LNCaP clone FGC (cell line): ENCODE measurements at regions not wholly inside any gene's neighbourhood (a gene's known extent, or its start where the extent isn't known, plus 50 kb on each side); places are given as distances from the start of the nearest gene placed in this dataset.
"Not testable (repeated sequence)": the region's sequence is repeated elsewhere in the genome, so short reads cannot be mapped to it uniquely, and the experiment has no call there.

ENCODE experiments used
- DNase-seq: peaks from one replicate; pipeline ENCODE4 v3.0.0-alpha.2; 2011; ENCODE audit warnings: low read depth
- H3K4me3 ChIP-seq: 2 replicates; pipeline ENCODE4 v1.5.1; 2011; ENCODE audit warnings: mild to moderate bottlenecking, low read depth, low read length, control low read depth
- TF ChIP-seq, protein P1 (sequence below): IDR thresholded peaks from 2 replicates; pipeline ENCODE4 v1.5.1; 2012; ENCODE audit warnings: mild to moderate bottlenecking; ENCODE audit not compliant: control insufficient read depth, insufficient read depth; ENCODE audit errors: extremely low read depth

- H3K4me3 ChIP-seq: no peak overlapping the region
- no peak for DNase-seq
- TF ChIP-seq, protein P1, sequence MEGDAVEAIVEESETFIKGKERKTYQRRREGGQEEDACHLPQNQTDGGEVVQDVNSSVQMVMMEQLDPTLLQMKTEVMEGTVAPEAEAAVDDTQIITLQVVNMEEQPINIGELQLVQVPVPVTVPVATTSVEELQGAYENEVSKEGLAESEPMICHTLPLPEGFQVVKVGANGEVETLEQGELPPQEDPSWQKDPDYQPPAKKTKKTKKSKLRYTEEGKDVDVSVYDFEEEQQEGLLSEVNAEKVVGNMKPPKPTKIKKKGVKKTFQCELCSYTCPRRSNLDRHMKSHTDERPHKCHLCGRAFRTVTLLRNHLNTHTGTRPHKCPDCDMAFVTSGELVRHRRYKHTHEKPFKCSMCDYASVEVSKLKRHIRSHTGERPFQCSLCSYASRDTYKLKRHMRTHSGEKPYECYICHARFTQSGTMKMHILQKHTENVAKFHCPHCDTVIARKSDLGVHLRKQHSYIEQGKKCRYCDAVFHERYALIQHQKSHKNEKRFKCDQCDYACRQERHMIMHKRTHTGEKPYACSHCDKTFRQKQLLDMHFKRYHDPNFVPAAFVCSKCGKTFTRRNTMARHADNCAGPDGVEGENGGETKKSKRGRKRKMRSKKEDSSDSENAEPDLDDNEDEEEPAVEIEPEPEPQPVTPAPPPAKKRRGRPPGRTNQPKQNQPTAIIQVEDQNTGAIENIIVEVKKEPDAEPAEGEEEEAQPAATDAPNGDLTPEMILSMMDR: no peak
Measured at GRCh38 chr7:81162234-81162633, 243.4 kb upstream of the SEMA3C start.

DNA sequence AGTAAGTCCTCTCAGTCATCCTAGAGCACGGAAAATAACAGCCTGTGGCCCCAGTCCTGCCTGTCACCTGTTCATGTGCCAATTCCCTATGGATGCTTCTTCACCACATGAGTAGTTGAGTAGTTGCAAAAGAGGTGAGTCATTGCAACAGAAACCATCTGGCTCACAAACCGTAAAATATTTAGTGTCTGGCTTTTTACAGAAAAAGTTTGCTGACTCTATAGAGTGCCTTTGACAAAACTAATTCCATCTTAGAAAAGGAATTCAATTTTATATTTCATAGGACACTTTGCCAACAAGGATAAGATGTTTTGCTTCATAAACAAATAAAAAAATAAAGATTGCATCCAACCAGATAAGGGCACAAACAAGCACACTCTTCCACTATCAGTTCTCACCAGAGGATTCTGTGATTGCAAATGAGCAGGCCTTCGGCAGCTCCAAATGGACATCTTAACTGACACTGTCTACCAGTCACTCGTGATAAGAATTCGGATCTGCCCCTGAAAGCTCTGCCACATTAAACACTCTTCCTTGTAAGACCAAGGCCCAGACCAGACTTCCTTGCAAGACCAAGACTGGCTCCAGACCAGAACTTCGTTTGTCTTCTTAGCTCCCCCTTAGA, 242.7 kb upstream of the SEMA3C start:
- no peak overlapping the region for H3K4me3 ChIP-seq
- no peak for DNase-seq
- TF ChIP-seq, protein P1: no peak

DNA sequence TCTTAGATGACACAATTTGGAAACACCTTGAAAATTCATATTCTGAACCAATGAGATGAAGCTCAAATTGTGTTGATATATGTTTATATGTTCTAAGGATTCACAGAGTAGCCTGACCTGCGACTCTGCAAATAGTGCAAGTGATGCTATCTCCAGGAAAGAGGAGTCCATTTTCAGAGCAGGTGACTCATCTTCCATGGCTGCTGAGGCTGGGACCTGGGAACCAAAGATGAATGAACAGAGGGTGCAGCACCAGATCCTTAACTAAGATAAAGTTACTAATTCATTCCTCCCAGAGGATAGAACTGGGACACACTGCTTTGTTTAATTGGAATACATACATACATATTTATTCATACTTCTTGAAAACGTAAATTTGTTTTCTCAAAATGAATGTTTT, 240.6 kb upstream of the SEMA3C start:
- no peak overlapping the region for H3K4me3 ChIP-seq
- TF ChIP-seq, protein P1: no peak
- no peak for DNase-seq

GRCh38 chr7:81158189-81158588, 239.3 kb upstream of the SEMA3C start:
- TF ChIP-seq, protein P1: no peak
- H3K4me3 ChIP-seq: no peak overlapping the region
- DNase-seq: no peak

DNA sequence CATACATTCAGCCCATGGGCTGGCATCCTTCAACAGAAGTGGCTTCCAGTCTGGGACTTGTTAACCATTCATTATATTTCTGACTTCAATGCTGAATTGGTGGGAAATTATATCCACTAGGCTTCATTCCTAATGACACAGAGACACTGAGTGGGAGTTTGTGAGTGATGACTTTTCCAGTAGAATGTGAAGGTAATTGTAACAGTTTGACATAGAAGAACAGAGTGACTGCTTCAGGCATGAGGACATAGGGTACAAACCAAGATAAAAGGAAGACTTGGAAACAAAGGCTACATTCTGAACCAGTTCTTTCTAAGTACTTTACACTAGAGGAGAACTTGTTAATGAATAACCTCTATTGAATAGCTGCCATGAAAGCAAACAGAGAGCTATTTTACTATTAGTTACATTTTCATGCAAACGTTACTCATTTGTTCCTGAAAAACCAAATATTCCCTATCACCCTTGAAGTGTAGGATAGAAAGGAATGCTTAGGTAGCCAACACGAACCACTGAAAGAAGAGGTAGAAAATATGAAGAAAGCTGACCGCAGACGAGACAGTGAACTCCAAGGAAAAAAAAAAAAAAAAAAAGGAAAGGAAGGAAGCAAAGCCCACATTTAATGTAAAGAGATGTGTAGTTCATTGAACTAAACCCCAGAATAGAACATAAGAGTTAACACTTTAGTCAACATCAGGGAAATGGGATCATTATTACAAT, 237.0 kb upstream of the SEMA3C start:
- DNase-seq: peak; percentile 55
- no peak overlapping the region for H3K4me3 ChIP-seq
- TF ChIP-seq, protein P1: no peak

DNA sequence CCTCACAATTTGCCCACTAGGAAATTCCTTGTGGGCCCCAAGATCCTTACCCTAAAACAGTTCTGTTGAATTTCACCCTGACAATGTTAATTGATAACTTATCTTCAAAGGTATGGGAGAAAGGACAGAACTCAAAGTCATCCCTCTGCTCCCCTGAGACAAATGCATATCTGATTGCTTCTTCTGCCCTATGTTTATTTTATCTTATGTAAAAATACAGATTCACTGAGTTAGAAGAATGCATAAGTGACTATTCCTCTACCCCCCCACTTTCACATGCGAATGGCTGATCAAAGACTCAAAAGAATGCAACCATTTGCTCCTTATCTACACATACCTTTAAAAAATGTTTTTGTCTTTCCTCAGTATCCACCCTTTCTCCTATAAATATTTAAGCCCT, 235.7 kb upstream of the SEMA3C start:
- DNase-seq: no peak
- TF ChIP-seq, protein P1: no peak
- H3K4me3 ChIP-seq: no peak overlapping the region

GRCh38 chr7:81152925-81153324, 234.1 kb upstream of the SEMA3C start:
- H3K4me3 ChIP-seq, DNase-seq: not testable (repeated sequence)
